Osteocyte (in vitro differentiated cells): ENCODE measurements at regions not wholly inside any gene's neighbourhood (a gene's known extent, or its start where the extent isn't known, plus 50 kb on each side); places are given as distances from the start of the nearest gene placed in this dataset.

Experiments
- DNase-seq: peaks from one replicate; pipeline ENCODE4 v3.0.0; 2021; ENCODE audit warnings: mixed read lengths; ENCODE audit not compliant: unreplicated experiment; ENCODE audit errors: extremely low spot score
- H3K27ac Mint-ChIP-seq: one replicate; pipeline ENCODE4 v1.8.0; 2021; ENCODE audit warnings: mild to moderate bottlenecking, mixed read lengths; ENCODE audit not compliant: unreplicated experiment
- H3K27me3 Mint-ChIP-seq: one replicate; pipeline ENCODE4 v1.8.0; 2021; ENCODE audit warnings: mixed read lengths; ENCODE audit not compliant: unreplicated experiment
- H3K36me3 Mint-ChIP-seq: one replicate; pipeline ENCODE4 v1.8.0; 2021; ENCODE audit warnings: mixed read lengths; ENCODE audit not compliant: unreplicated experiment
- H3K4me1 Mint-ChIP-seq: one replicate; pipeline ENCODE4 v1.8.0; 2021; ENCODE audit warnings: mixed read lengths; ENCODE audit not compliant: unreplicated experiment
- H3K4me3 Mint-ChIP-seq: one replicate; pipeline ENCODE4 v1.8.0; 2021; ENCODE audit warnings: mild to moderate bottlenecking, moderate library complexity, mixed read lengths; ENCODE audit not compliant: unreplicated experiment
- H3K9me3 Mint-ChIP-seq: one replicate; pipeline ENCODE4 v1.8.0; 2021; ENCODE audit warnings: mixed read lengths; ENCODE audit not compliant: unreplicated experiment
- CTCF ChIP-seq: fragments of 200-600 bp; sonication (generic); IDR thresholded peaks from 2 replicates; pipeline ENCODE4 v1.5.0; 2021; ENCODE audit warnings: antibody characterized with exemption, mild to moderate bottlenecking, moderate library complexity

- Mint-ChIP-seq H3K4me1 (no peaks in the 10 kb centered on the region), H3K9me3 (peaks cover 9% of the 10 kb centered on the region), H3K36me3 (no peaks in the 10 kb centered on the region), H3K27me3 (no peaks in the 10 kb centered on the region), H3K4me3 (no peak overlapping the region), H3K27ac (no peak overlapping the region)
- TF ChIP-seq CTCF: no peak
- no peak for DNase-seq
These were observed 270.3 kb upstream of the SORCS1 start for GRCh38 chr10:107434854-107435253.

- H3K27me3 Mint-ChIP-seq: no peaks in the 10 kb centered on the region
- H3K4me1 Mint-ChIP-seq: no peaks in the 10 kb centered on the region
- H3K9me3 Mint-ChIP-seq: peaks cover 9% of the 10 kb centered on the region
- H3K4me3 Mint-ChIP-seq: no peak overlapping the region
- H3K27ac Mint-ChIP-seq: no peak overlapping the region
- no peak for DNase-seq
- no peak for TF ChIP-seq CTCF
- H3K36me3 Mint-ChIP-seq: no peaks in the 10 kb centered on the region
These were observed 269.7 kb upstream of the SORCS1 start for GRCh38 chr10:107434201-107434600.

DNA sequence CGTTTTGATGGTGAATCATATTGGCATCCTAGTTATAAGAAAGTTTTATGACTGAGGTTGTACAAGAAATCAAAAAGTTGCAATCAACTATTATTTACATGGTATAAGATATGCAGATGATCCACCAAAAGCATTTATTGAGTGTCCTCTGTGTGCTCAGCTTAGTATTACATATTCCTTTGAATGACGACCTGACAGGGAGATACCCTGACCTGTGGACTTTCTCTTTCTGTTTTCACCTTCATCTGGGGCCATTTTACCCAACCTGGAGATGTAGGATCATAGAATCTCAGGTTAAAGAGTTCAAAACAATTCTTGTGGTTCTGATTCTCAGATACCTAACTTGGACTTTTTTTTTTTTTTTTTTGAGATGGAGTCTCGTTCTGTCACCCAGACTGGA is 269.1 kb upstream of the SORCS1 start:
- Mint-ChIP-seq H3K36me3 (no peaks in the 10 kb centered on the region), H3K9me3 (peaks cover 9% of the 10 kb centered on the region), H3K27ac (no peak overlapping the region), H3K4me3 (no peak overlapping the region), H3K4me1 (no peaks in the 10 kb centered on the region), H3K27me3 (no peaks in the 10 kb centered on the region)
- no peak for DNase-seq
- no peak for TF ChIP-seq CTCF

- no peaks in the 10 kb centered on the region for H3K4me1 Mint-ChIP-seq
- TF ChIP-seq CTCF: no peak
- H3K27me3 Mint-ChIP-seq: no peaks in the 10 kb centered on the region
- H3K27ac Mint-ChIP-seq: no peak overlapping the region
- DNase-seq: no peak
- H3K36me3 Mint-ChIP-seq: no peaks in the 10 kb centered on the region
- no peak overlapping the region for H3K4me3 Mint-ChIP-seq
- peaks cover 12% of the 10 kb centered on the region for H3K9me3 Mint-ChIP-seq
These were observed 265.9 kb upstream of the SORCS1 start for GRCh38 chr10:107430446-107430845.

DNA sequence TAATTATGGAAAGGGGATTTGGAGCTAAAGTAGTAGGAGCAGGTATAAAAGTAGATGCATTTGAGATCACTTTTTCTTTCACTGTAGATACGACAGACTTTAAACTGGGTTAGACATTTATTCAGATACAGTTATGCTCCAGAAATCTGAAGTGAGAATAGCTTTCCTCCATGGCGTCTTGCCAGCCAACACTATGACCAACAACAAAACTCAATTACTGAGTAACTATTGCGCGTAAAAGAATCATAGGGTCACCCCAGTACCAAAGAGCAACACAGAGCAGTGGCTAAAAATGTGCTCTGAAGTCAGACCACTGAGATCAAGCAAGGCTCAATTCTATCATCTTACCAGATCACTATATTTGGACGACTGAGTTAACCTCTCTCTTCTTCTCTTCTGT is 262.5 kb upstream of the SORCS1 start:
- TF ChIP-seq CTCF: no peak
- Mint-ChIP-seq H3K9me3 (peaks cover 19% of the 10 kb centered on the region), H3K27me3 (no peaks in the 10 kb centered on the region), H3K27ac (no peak overlapping the region), H3K4me1 (no peaks in the 10 kb centered on the region), H3K36me3 (no peaks in the 10 kb centered on the region), H3K4me3 (no peak overlapping the region)
- DNase-seq: no peak
